ENCODE measurements at regions not wholly inside any gene's neighbourhood (a gene's known extent, or its start where the extent isn't known, plus 50 kb on each side); places are given as distances from the start of the nearest gene placed in this dataset.
A peak's percentile ranks its signal among the peaks of the same experiment; 100 is the strongest.

GRCh38 chr4:19455196-19455595, 796.5 kb upstream of the SLIT2 start:
- Histone ChIP-seq H3K27me3 (ENCODE audit: insufficient read depth, low read length) (no peaks in the 10 kb centered on the region), H3K4me3 (ENCODE audit: low read depth, low read length) (peak overlapping the region; percentile 67), H3K4me1 (ENCODE audit: control insufficient read depth, insufficient read depth, low read length, unreplicated experiment) (no peaks in the 10 kb centered on the region), H3K27ac (ENCODE audit: low read depth, low read length) (no peak overlapping the region), H3K36me3 (ENCODE audit: insufficient read depth, low read length) (no peaks in the 10 kb centered on the region), H3K79me2 (ENCODE audit: control insufficient read depth, insufficient read depth, low read length, unreplicated experiment) (no peaks in the 10 kb centered on the region), H2AFZ (ENCODE audit: low read length, unreplicated experiment) (peak overlapping the region; percentile 12)

DNA sequence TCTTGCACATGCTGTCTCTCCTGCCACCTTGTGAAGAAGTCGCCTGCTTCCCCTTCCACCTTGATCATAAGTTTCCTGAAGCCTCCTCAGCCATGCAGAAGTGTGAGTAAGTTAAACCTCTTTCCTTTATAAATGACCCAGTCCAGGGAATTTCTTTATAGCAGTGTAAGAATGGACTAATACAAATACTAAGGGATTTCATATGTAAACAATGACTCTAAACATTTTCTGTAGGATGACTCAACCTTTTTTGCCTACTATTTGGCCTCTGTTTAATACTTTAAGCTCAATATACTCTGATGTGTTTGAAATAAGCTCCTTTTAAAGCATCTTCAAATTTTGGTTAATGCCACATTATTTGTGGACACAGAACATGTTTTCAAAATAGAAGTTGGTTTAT, 813.5 kb upstream of the SLIT2 start:
- Histone ChIP-seq H3K27ac (ENCODE audit: low read depth, low read length) (no peak overlapping the region), H2AFZ (ENCODE audit: low read length, unreplicated experiment) (no peak overlapping the region), H3K4me3 (ENCODE audit: low read depth, low read length) (no peak overlapping the region), H3K27me3 (ENCODE audit: insufficient read depth, low read length) (no peaks in the 10 kb centered on the region), H3K79me2 (ENCODE audit: control insufficient read depth, insufficient read depth, low read length, unreplicated experiment) (no peaks in the 10 kb centered on the region), H3K36me3 (ENCODE audit: insufficient read depth, low read length) (no peaks in the 10 kb centered on the region), H3K4me1 (ENCODE audit: control insufficient read depth, insufficient read depth, low read length, unreplicated experiment) (no peaks in the 10 kb centered on the region)

GRCh38 chr4:19437008-19437407, 814.7 kb upstream of the SLIT2 start:
- Histone ChIP-seq H3K27me3 (ENCODE audit: insufficient read depth, low read length) (no peaks in the 10 kb centered on the region), H3K4me3 (ENCODE audit: low read depth, low read length) (no peak overlapping the region), H3K36me3 (ENCODE audit: insufficient read depth, low read length) (no peaks in the 10 kb centered on the region), H3K4me1 (ENCODE audit: control insufficient read depth, insufficient read depth, low read length, unreplicated experiment) (no peaks in the 10 kb centered on the region), H2AFZ (ENCODE audit: low read length, unreplicated experiment) (no peak overlapping the region), H3K27ac (ENCODE audit: low read depth, low read length) (no peak overlapping the region), H3K79me2 (ENCODE audit: control insufficient read depth, insufficient read depth, low read length, unreplicated experiment) (no peaks in the 10 kb centered on the region)

- Histone ChIP-seq H3K79me2 (ENCODE audit: control insufficient read depth, insufficient read depth, low read length, unreplicated experiment) (no peaks in the 10 kb centered on the region), H3K27ac (ENCODE audit: low read depth, low read length) (no peak overlapping the region), H3K27me3 (ENCODE audit: insufficient read depth, low read length) (no peaks in the 10 kb centered on the region), H3K4me3 (ENCODE audit: low read depth, low read length) (no peak overlapping the region), H2AFZ (ENCODE audit: low read length, unreplicated experiment) (no peak overlapping the region), H3K4me1 (ENCODE audit: control insufficient read depth, insufficient read depth, low read length, unreplicated experiment) (no peaks in the 10 kb centered on the region), H3K36me3 (ENCODE audit: insufficient read depth, low read length) (no peaks in the 10 kb centered on the region)
Observed at GRCh38 chr4:19429684-19430083, 822.0 kb upstream of the SLIT2 start.

- Histone ChIP-seq H2AFZ (ENCODE audit: low read length, unreplicated experiment) (no peak overlapping the region), H3K27me3 (ENCODE audit: insufficient read depth, low read length) (no peaks in the 10 kb centered on the region), H3K27ac (ENCODE audit: low read depth, low read length) (no peak overlapping the region), H3K79me2 (ENCODE audit: control insufficient read depth, insufficient read depth, low read length, unreplicated experiment) (no peaks in the 10 kb centered on the region), H3K36me3 (ENCODE audit: insufficient read depth, low read length) (no peaks in the 10 kb centered on the region), H3K4me3 (ENCODE audit: low read depth, low read length) (no peak overlapping the region), H3K4me1 (ENCODE audit: control insufficient read depth, insufficient read depth, low read length, unreplicated experiment) (no peaks in the 10 kb centered on the region)
Observed at GRCh38 chr4:19425146-19425545, 826.6 kb upstream of the SLIT2 start.

DNA sequence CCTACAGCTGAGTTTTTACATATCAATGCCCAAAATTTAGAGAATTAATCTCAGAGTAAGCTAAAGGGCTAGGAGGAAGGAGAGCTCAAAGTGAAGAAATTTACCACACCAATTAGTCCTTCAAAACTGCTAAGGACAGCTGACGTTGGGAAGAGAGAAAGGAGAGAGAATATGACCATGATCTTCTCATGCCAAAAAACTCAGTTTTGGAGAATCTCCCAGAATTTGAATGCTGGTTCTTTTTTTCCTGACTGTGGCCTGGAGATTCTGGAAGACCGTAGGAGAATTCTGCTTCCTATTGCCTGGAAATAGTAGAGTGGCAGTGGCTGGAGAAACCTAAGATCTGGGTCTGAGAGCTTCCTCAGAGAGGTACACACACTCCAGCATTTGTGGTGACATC, 834.4 kb upstream of the SLIT2 start:
- Histone ChIP-seq H3K4me3 (ENCODE audit: low read depth, low read length) (no peak overlapping the region), H3K27me3 (ENCODE audit: insufficient read depth, low read length) (no peaks in the 10 kb centered on the region), H3K4me1 (ENCODE audit: control insufficient read depth, insufficient read depth, low read length, unreplicated experiment) (no peaks in the 10 kb centered on the region), H2AFZ (ENCODE audit: low read length, unreplicated experiment) (no peak overlapping the region), H3K79me2 (ENCODE audit: control insufficient read depth, insufficient read depth, low read length, unreplicated experiment) (no peaks in the 10 kb centered on the region), H3K36me3 (ENCODE audit: insufficient read depth, low read length) (no peaks in the 10 kb centered on the region), H3K27ac (ENCODE audit: low read depth, low read length) (no peak overlapping the region)

DNA sequence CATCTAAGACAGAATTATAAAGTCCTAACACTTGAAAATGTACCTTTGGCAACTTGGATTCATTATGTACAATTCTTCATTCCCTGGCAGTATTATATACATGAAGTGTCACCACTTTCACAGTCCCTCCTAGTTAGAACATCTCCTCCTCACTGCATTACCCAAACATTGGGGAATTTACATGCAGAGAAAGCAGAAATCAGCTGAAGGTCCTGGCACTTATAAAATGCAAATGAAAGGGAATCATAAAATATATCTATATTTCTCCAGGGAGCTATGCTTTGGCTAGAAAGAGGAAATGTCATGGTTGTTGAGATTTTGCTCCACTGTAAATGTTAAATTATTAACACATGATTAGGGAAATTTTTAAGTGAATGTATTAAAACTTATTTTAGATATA, 835.6 kb upstream of the SLIT2 start:
- Histone ChIP-seq H3K4me3 (ENCODE audit: low read depth, low read length) (no peak overlapping the region), H3K4me1 (ENCODE audit: control insufficient read depth, insufficient read depth, low read length, unreplicated experiment) (no peaks in the 10 kb centered on the region), H3K36me3 (ENCODE audit: insufficient read depth, low read length) (no peaks in the 10 kb centered on the region), H2AFZ (ENCODE audit: low read length, unreplicated experiment) (no peak overlapping the region), H3K27ac (ENCODE audit: low read depth, low read length) (no peak overlapping the region), H3K27me3 (ENCODE audit: insufficient read depth, low read length) (no peaks in the 10 kb centered on the region), H3K79me2 (ENCODE audit: control insufficient read depth, insufficient read depth, low read length, unreplicated experiment) (no peaks in the 10 kb centered on the region)

DNA sequence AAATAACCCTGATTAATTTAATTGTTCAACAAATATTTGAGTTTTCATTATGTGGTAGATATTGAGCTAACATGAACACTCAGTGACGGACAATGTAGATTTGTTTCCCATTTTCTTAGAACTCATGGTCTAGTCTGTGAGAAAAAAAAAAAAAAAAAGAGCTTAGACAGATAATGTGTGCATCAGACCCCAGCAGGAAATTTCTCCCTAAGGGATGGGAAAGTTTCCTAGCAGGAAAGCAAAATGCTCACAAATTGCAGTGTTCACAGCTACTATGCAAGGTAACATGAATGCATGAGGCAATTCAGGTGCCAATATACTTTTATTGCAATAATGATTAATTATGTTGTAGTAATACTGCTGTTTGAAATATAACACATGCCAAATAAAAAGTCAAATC, 843.2 kb upstream of the SLIT2 start:
- no peak overlapping the region for H3K4me3 ChIP-seq (ENCODE audit: low read depth, low read length)
- no peak overlapping the region for H2AFZ ChIP-seq (ENCODE audit: low read length, unreplicated experiment)
- no peaks in the 10 kb centered on the region for H3K27me3 ChIP-seq (ENCODE audit: insufficient read depth, low read length)
- H3K4me1 ChIP-seq (ENCODE audit: control insufficient read depth, insufficient read depth, low read length, unreplicated experiment), result no peaks in the 10 kb centered on the region
- no peaks in the 10 kb centered on the region for H3K79me2 ChIP-seq (ENCODE audit: control insufficient read depth, insufficient read depth, low read length, unreplicated experiment)
- H3K27ac ChIP-seq (ENCODE audit: low read depth, low read length), result no peak overlapping the region
- H3K36me3 ChIP-seq (ENCODE audit: insufficient read depth, low read length), result no peaks in the 10 kb centered on the region

DNA sequence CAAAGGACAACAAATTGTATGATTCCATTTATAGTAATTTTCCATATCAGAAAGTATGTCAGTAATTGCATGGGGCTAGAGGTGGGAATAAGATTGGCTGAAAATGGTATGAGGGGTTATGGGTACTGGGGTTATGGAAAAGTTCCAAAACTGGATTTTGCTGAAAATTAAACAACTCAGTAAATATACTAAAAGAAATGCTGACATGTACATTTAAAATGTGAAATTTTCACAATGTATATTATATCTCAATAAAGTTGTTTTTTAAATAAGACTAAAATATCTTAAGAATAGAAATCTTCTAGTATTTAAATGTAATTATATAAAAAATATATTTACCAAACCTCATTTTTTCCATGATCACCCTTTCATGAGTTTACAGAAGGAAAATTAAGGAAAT, 844.9 kb upstream of the SLIT2 start:
- no peaks in the 10 kb centered on the region for H3K79me2 ChIP-seq (ENCODE audit: control insufficient read depth, insufficient read depth, low read length, unreplicated experiment)
- no peaks in the 10 kb centered on the region for H3K4me1 ChIP-seq (ENCODE audit: control insufficient read depth, insufficient read depth, low read length, unreplicated experiment)
- no peak overlapping the region for H3K4me3 ChIP-seq (ENCODE audit: low read depth, low read length)
- no peaks in the 10 kb centered on the region for H3K27me3 ChIP-seq (ENCODE audit: insufficient read depth, low read length)
- no peak overlapping the region for H2AFZ ChIP-seq (ENCODE audit: low read length, unreplicated experiment)
- H3K36me3 ChIP-seq (ENCODE audit: insufficient read depth, low read length), result no peaks in the 10 kb centered on the region
- H3K27ac ChIP-seq (ENCODE audit: low read depth, low read length), result no peak overlapping the region

- no peak overlapping the region for H3K4me3 ChIP-seq (ENCODE audit: low read depth, low read length)
- no peaks in the 10 kb centered on the region for H3K79me2 ChIP-seq (ENCODE audit: control insufficient read depth, insufficient read depth, low read length, unreplicated experiment)
- H3K27me3 ChIP-seq (ENCODE audit: insufficient read depth, low read length), result no peaks in the 10 kb centered on the region
- no peak overlapping the region for H2AFZ ChIP-seq (ENCODE audit: low read length, unreplicated experiment)
- H3K4me1 ChIP-seq (ENCODE audit: control insufficient read depth, insufficient read depth, low read length, unreplicated experiment), result peaks cover 4% of the 10 kb centered on the region
- no peak overlapping the region for H3K27ac ChIP-seq (ENCODE audit: low read depth, low read length)
- H3K36me3 ChIP-seq (ENCODE audit: insufficient read depth, low read length), result no peaks in the 10 kb centered on the region
Observed at GRCh38 chr4:19403786-19404370, 847.8 kb upstream of the SLIT2 start.

DNA sequence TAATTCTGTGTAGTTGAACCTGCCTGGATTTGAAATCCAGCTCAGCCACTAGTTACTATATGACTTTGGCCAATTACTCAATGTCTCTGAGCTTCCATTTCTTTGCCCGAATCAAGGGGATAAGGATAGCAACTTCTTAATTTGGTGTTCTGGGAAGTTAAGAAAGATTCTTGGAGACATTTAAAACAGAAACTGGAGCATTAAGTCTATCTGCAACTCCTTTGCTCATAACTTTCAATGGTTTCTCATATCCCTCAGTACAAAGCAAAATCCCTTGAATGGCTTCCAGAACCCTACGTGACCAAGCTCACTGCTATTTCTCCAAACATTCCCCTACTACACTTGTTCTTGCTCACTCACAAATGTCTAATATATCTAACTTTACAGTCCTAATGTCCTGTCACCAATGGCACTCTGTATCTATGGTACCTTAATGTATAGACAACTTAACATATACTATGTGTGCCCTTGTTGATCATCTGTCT, 849.1 kb upstream of the SLIT2 start:
- H3K4me3 ChIP-seq (ENCODE audit: low read depth, low read length), result no peak overlapping the region
- H3K27ac ChIP-seq (ENCODE audit: low read depth, low read length), result no peak overlapping the region
- no peaks in the 10 kb centered on the region for H3K79me2 ChIP-seq (ENCODE audit: control insufficient read depth, insufficient read depth, low read length, unreplicated experiment)
- no peaks in the 10 kb centered on the region for H3K27me3 ChIP-seq (ENCODE audit: insufficient read depth, low read length)
- peak overlapping the region; percentile 23 for H2AFZ ChIP-seq (ENCODE audit: low read length, unreplicated experiment)
- no peaks in the 10 kb centered on the region for H3K36me3 ChIP-seq (ENCODE audit: insufficient read depth, low read length)
- peaks cover 4% of the 10 kb centered on the region for H3K4me1 ChIP-seq (ENCODE audit: control insufficient read depth, insufficient read depth, low read length, unreplicated experiment)

Measured in ACC112 (cell line).